Bronchial epithelial cell (primary cell): ENCODE measurements at regions not wholly inside any gene's neighbourhood (a gene's known extent, or its start where the extent isn't known, plus 50 kb on each side); places are given as distances from the start of the nearest gene placed in this dataset.

ENCODE experiments used
- DNase-seq: peaks from one replicate; pipeline ENCODE4 v3.0.0-alpha.2; 2010; ENCODE audit warnings: low read depth
- FAIRE-seq: peaks from 2 replicates; lab custom pipeline; 2011; peaks lifted over from hg19 to GRCh38; lab: Jason Lieb, UNC
- H3K27me3 ChIP-seq: 2 replicates; pipeline ENCODE4 v1.5.1; 2011; ENCODE audit warnings: low read length; ENCODE audit not compliant: control insufficient read depth, insufficient read depth
- H3K36me3 ChIP-seq: 2 replicates; pipeline ENCODE4 v1.5.1; 2011; ENCODE audit warnings: low read length; ENCODE audit not compliant: control insufficient read depth, insufficient read depth
- H3K4me3 ChIP-seq: 2 replicates; pipeline ENCODE4 v1.5.1; 2011; ENCODE audit warnings: mild to moderate bottlenecking, low read depth, low read length, control low read depth
- CTCF ChIP-seq: IDR thresholded peaks from 2 replicates; pipeline ENCODE4 v1.5.1; 2011; ENCODE audit warnings: mild to moderate bottlenecking, moderate library complexity, low read length, control low read depth, inconsistent platforms; ENCODE audit not compliant: insufficient read depth, severe bottlenecking

GRCh38 chr1:96361961-96362360, 359.6 kb upstream of the PTBP2 start:
- no peak for FAIRE-seq
- Histone ChIP-seq H3K27me3 (no peaks in the 10 kb centered on the region), H3K36me3 (no peaks in the 10 kb centered on the region), H3K4me3 (no peak overlapping the region)
- DNase-seq: no peak
- no peak for TF ChIP-seq CTCF

GRCh38 chr1:96362623-96363022, 359.0 kb upstream of the PTBP2 start:
- no peak for TF ChIP-seq CTCF
- no peaks in the 10 kb centered on the region for H3K27me3 ChIP-seq

GRCh38 chr1:96363826-96364225, 357.8 kb upstream of the PTBP2 start:
- FAIRE-seq (no peak), DNase-seq (no peak)
- Histone ChIP-seq H3K36me3 (no peaks in the 10 kb centered on the region), H3K27me3 (no peaks in the 10 kb centered on the region), H3K4me3 (no peak overlapping the region)
- no peak for TF ChIP-seq CTCF

More at GRCh38 chr1:96362623-96363022, 359.0 kb upstream of the PTBP2 start:
- H3K4me3 ChIP-seq: no peak overlapping the region
- FAIRE-seq (peak; percentile 97), DNase-seq (peak; percentile 98)
- no peaks in the 10 kb centered on the region for H3K36me3 ChIP-seq

GRCh38 chr1:96364576-96364975, 357.0 kb upstream of the PTBP2 start:
- no peak for TF ChIP-seq CTCF
- no peaks in the 10 kb centered on the region for H3K36me3 ChIP-seq
- FAIRE-seq (no peak), DNase-seq (peak; percentile 32)
- H3K27me3 ChIP-seq: no peaks in the 10 kb centered on the region
- no peak overlapping the region for H3K4me3 ChIP-seq

- no peak for TF ChIP-seq CTCF
- no peaks in the 10 kb centered on the region for H3K27me3 ChIP-seq
- DNase-seq (no peak), FAIRE-seq (no peak)
- H3K36me3 ChIP-seq: no peaks in the 10 kb centered on the region
- no peak overlapping the region for H3K4me3 ChIP-seq
These were observed 356.5 kb upstream of the PTBP2 start for GRCh38 chr1:96365076-96365475.
